Progenitor cell of endocrine pancreas (in vitro differentiated cells): ENCODE measurements at regions not wholly inside any gene's neighbourhood (a gene's known extent, or its start where the extent isn't known, plus 50 kb on each side); places are given as distances from the start of the nearest gene placed in this dataset.
"Not testable (repeated sequence)": the region's sequence is repeated elsewhere in the genome, so short reads cannot be mapped to it uniquely, and the experiment has no call there.

Experiments
- DNase-seq: peaks from one replicate; pipeline ENCODE4 v3.0.0; 2021; ENCODE audit warnings: low spot score; ENCODE audit not compliant: unreplicated experiment
- H3K27ac Mint-ChIP-seq: 2 replicates; pipeline ENCODE4 v1.8.0; 2021; ENCODE audit warnings: mild to moderate bottlenecking, moderate library complexity, mixed read lengths
- H3K27me3 Mint-ChIP-seq: 2 replicates; pipeline ENCODE4 v1.8.0; 2021; ENCODE audit warnings: mixed read lengths
- H3K36me3 Mint-ChIP-seq: 2 replicates; pipeline ENCODE4 v1.8.0; 2022; ENCODE audit warnings: mixed read lengths; ENCODE audit not compliant: insufficient read depth
- H3K4me1 Mint-ChIP-seq: 2 replicates; pipeline ENCODE4 v1.8.0; 2021; ENCODE audit warnings: low read depth, mixed read lengths
- H3K4me3 Mint-ChIP-seq: 2 replicates; pipeline ENCODE4 v1.8.0; 2021; ENCODE audit warnings: low read depth, mild to moderate bottlenecking, moderate library complexity, mixed read lengths
- H3K9me3 Mint-ChIP-seq: 2 replicates; pipeline ENCODE4 v1.8.0; 2021; ENCODE audit warnings: low read depth, mixed read lengths
- CTCF ChIP-seq: fragments of 200-600 bp; sonication (generic); IDR thresholded peaks from one replicate; pipeline ENCODE4 v1.5.0; 2021; ENCODE audit warnings: antibody characterized with exemption, mild to moderate bottlenecking; ENCODE audit not compliant: unreplicated experiment

GRCh38 chr18:52160636-52161035, 179.4 kb upstream of the DCC start:
- no peak for TF ChIP-seq CTCF
- Mint-ChIP-seq H3K27ac (no peak overlapping the region), H3K9me3 (peaks cover 15% of the 10 kb centered on the region), H3K4me3 (no peak overlapping the region), H3K36me3 (no peaks in the 10 kb centered on the region), H3K27me3 (no peaks in the 10 kb centered on the region), H3K4me1 (no peaks in the 10 kb centered on the region)
- no peak for DNase-seq

- H3K36me3 Mint-ChIP-seq = no peaks in the 10 kb centered on the region
- H3K27me3 Mint-ChIP-seq = no peaks in the 10 kb centered on the region
- DNase-seq = no peak
- TF ChIP-seq CTCF = no peak
- no peak overlapping the region for H3K4me3 Mint-ChIP-seq
- H3K4me1 Mint-ChIP-seq = no peaks in the 10 kb centered on the region
- H3K9me3 Mint-ChIP-seq = peaks cover 15% of the 10 kb centered on the region
- no peak overlapping the region for H3K27ac Mint-ChIP-seq
Measured at GRCh38 chr18:52163478-52163877, 176.5 kb upstream of the DCC start.

DNA sequence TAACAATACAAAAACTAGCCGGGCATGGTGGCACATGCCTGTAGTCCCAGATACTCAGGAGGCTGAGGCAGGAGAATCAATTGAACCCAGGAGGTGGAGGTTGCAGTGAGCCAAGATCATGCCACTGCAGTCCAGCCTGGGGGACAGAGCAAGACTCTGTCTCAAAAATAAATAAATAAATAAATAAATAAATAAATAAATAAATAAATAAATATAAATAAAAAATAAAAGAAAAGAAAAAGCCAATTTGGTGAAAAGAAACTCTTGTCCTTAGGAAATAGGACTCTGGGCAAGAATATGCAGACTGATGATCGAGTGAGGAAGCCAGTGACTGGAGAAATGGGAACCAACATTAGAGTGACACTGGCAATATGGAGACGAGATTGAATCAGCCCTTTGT, 171.9 kb upstream of the DCC start:
- not testable (repeated sequence) for H3K36me3 Mint-ChIP-seq, H3K4me3 Mint-ChIP-seq, H3K27ac Mint-ChIP-seq, H3K27me3 Mint-ChIP-seq, H3K4me1 Mint-ChIP-seq, DNase-seq
- peaks cover 15% of the 10 kb centered on the region for H3K9me3 Mint-ChIP-seq

- Mint-ChIP-seq H3K9me3 (no peaks in the 10 kb centered on the region), H3K27ac (no peak overlapping the region), H3K27me3 (no peaks in the 10 kb centered on the region), H3K4me3 (no peak overlapping the region), H3K4me1 (no peaks in the 10 kb centered on the region), H3K36me3 (no peaks in the 10 kb centered on the region)
- no peak for TF ChIP-seq CTCF
- DNase-seq = no peak
Measured at GRCh38 chr18:52174220-52174619, 165.8 kb upstream of the DCC start.

GRCh38 chr18:52175406-52175805, 164.6 kb upstream of the DCC start:
- Mint-ChIP-seq H3K27me3 (no peaks in the 10 kb centered on the region), H3K9me3 (no peaks in the 10 kb centered on the region), H3K4me3 (no peak overlapping the region), H3K27ac (no peak overlapping the region), H3K36me3 (no peaks in the 10 kb centered on the region), H3K4me1 (no peaks in the 10 kb centered on the region)
- DNase-seq = no peak
- no peak for TF ChIP-seq CTCF

DNA sequence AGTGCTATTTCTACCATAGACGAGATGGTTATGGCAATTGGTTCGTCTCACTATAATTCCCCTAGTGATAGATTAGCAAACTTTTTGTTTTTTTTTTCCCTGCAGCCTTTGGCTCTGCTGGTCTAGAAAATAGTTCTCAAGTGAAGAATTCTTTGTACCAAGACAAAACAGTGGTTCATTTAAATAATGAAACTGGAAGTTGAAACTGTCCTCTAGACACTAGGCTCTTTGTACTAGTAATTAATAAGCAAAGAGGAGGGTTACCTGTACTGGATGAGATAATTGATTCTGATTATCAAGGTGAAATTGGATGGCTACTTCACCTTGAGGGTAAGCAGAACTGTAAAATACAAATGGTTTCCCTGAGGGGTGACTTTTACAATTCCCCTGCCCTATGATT, 156.9 kb upstream of the DCC start:
- Mint-ChIP-seq H3K27ac (no peak overlapping the region), H3K9me3 (no peaks in the 10 kb centered on the region), H3K4me3 (no peak overlapping the region), H3K4me1 (no peaks in the 10 kb centered on the region), H3K27me3 (no peaks in the 10 kb centered on the region), H3K36me3 (no peaks in the 10 kb centered on the region)
- no peak for TF ChIP-seq CTCF
- no peak for DNase-seq
